H1 (cell line): ENCODE measurements at regions not wholly inside any gene's neighbourhood (a gene's known extent, or its start where the extent isn't known, plus 50 kb on each side); places are given as distances from the start of the nearest gene placed in this dataset.

ENCODE experiments used
- CTCF ChIA-PET: fragments of 300-600 bp; sonication (Branson Sonifier 250); formaldehyde crosslinking; loops from one replicate; lab custom pipeline; 2021; ENCODE audit not compliant: partially characterized antibody; lab: Charles Lee
- POLR2A ChIA-PET: fragments of 300-600 bp; sonication (Branson Sonifier 250); formaldehyde crosslinking; loops from one replicate; lab custom pipeline; 2021; ENCODE audit warnings: inconsistent platforms; ENCODE audit not compliant: partially characterized antibody; lab: Charles Lee
- DNase-seq, 2 experiments: peaks; one replicate each; pipeline versions ENCODE4 v3.0.0 to v3.0.0-alpha.2; 2010 to 2022; ENCODE audit warnings: low spot score in 2 of 2, low read depth in 1 of 2, mixed read lengths in 1 of 2
- FAIRE-seq: peaks from 2 replicates; lab custom pipeline; 2011; peaks lifted over from hg19 to GRCh38; lab: Jason Lieb, UNC
- H2AFZ ChIP-seq: 2 replicates; pipeline ENCODE4 v1.8.1; 2012; ENCODE audit warnings: low read length, inconsistent platforms
- H2AK5ac ChIP-seq: 2 replicates; pipeline ENCODE4 v1.6.1; 2013; ENCODE audit warnings: low read depth, low read length
- H2BK120ac ChIP-seq: replicated peaks from 2 replicates; pipeline ENCODE3; 2013; ENCODE audit warnings: low read depth, low read length, inconsistent platforms
- H2BK12ac ChIP-seq: 2 replicates; pipeline ENCODE4 v1.6.1; 2013; ENCODE audit warnings: low read depth, low read length
- H2BK15ac ChIP-seq: 2 replicates; pipeline ENCODE4 v1.6.1; 2013; ENCODE audit warnings: low read length
- H2BK20ac ChIP-seq: 2 replicates; pipeline ENCODE4 v1.6.1; 2013; ENCODE audit warnings: low read length
- H2BK5ac ChIP-seq: 2 replicates; pipeline ENCODE4 v1.6.1; 2013; ENCODE audit warnings: low read depth, low read length
- H3K14ac ChIP-seq: 2 replicates; pipeline ENCODE4 v1.6.1; 2013; ENCODE audit warnings: inconsistent platforms; ENCODE audit not compliant: insufficient read length
- H3K18ac ChIP-seq: 2 replicates; pipeline ENCODE4 v1.6.1; 2013; ENCODE audit warnings: low read length; ENCODE audit errors: extremely low read depth
- H3K23ac ChIP-seq: 2 replicates; pipeline ENCODE4 v1.6.1; 2013; ENCODE audit warnings: inconsistent platforms; ENCODE audit not compliant: insufficient read length
- H3K23me2 ChIP-seq: 2 replicates; pipeline ENCODE4 v1.6.1; 2013; ENCODE audit warnings: low read depth, low read length
- H3K27ac ChIP-seq: 2 replicates; pipeline ENCODE4 v1.6.1; 2011; ENCODE audit warnings: low read depth, low read length, inconsistent platforms
- H3K27me3 ChIP-seq, 4 experiments: replicated peaks in 1 of 4; 1 replicate in 1 of 4; 2 replicates in 3 of 4; pipeline versions ENCODE4 v1.6.1 to v1.8.1; 2011 to 2013; ENCODE audit warnings: low read length in 3 of 4, mild to moderate bottlenecking in 3 of 4, inconsistent platforms in 2 of 4, mixed read lengths in 2 of 4, moderate library complexity in 1 of 4; ENCODE audit not compliant: control insufficient read depth in 3 of 4, insufficient read depth in 3 of 4; ENCODE audit errors: extremely low read depth in 1 of 4
- H3K36me3 ChIP-seq, 4 experiments: 2 replicates each; pipeline versions ENCODE4 v1.6.1 to v1.8.1; 2011 to 2013; ENCODE audit warnings: mild to moderate bottlenecking in 4 of 4, low read length in 3 of 4, moderate library complexity in 2 of 4, control low read depth in 1 of 4, inconsistent platforms in 1 of 4; ENCODE audit not compliant: insufficient read depth in 4 of 4, control insufficient read depth in 2 of 4
- H3K4ac ChIP-seq: replicated peaks from 2 replicates; pipeline ENCODE3; 2013; ENCODE audit warnings: low read length, low read depth, mixed read lengths, inconsistent platforms; ENCODE audit not compliant: insufficient read length
- H3K4me1 ChIP-seq, 4 experiments: replicated peaks in 1 of 4; 1 replicate in 1 of 4; 2 replicates in 3 of 4; pipeline versions ENCODE4 v1.6.1 to v1.8.1; 2011 to 2013; ENCODE audit warnings: low read length in 3 of 4, inconsistent platforms in 2 of 4, mixed read lengths in 1 of 4; ENCODE audit not compliant: insufficient read depth in 4 of 4, control insufficient read depth in 3 of 4
- H3K4me2 ChIP-seq, 2 experiments: 2 replicates each; pipeline versions ENCODE4 v1.6.1 to v1.8.1; 2011 to 2013; ENCODE audit warnings: low read depth in 2 of 2, low read length in 2 of 2, control low read depth in 1 of 2, inconsistent platforms in 1 of 2, mild to moderate bottlenecking in 1 of 2; ENCODE audit not compliant: insufficient read depth in 1 of 2
- H3K4me3 ChIP-seq, 4 experiments: fragments of 200-600, 300-600 bp in 1 of 4; sonication (generic), shearing (Covaris generic), sonication (Bioruptor Twin) in 1 of 4; 2 replicates each; pipeline versions ENCODE4 v1.5.1 to v1.8.1; 2011 to 2016; ENCODE audit warnings: low read length in 4 of 4, low read depth in 3 of 4, control low read depth in 2 of 4, inconsistent platforms in 2 of 4, mild to moderate bottlenecking in 2 of 4, mixed read lengths in 1 of 4, moderate library complexity in 1 of 4; ENCODE audit not compliant: insufficient read depth in 2 of 4; ENCODE audit errors: extremely low read depth in 1 of 4
- H3K56ac ChIP-seq: replicated peaks from 2 replicates; pipeline ENCODE3; 2013; ENCODE audit warnings: low read depth, mild to moderate bottlenecking, mixed read lengths, low read length, inconsistent platforms; ENCODE audit not compliant: insufficient read length
- H3K79me1 ChIP-seq: 2 replicates; pipeline ENCODE4 v1.6.1; 2013; ENCODE audit warnings: low read depth, low read length, control low read depth
- H3K79me2 ChIP-seq, 2 experiments: 2 replicates each; pipeline versions ENCODE4 v1.6.1 to v1.8.1; 2012 to 2013; ENCODE audit warnings: low read length in 2 of 2, mild to moderate bottlenecking in 2 of 2, inconsistent platforms in 1 of 2; ENCODE audit not compliant: insufficient read depth in 2 of 2, control insufficient read depth in 1 of 2
- H3K9ac ChIP-seq, 4 experiments: replicated peaks in 1 of 4; 1 replicate in 1 of 4; 2 replicates in 3 of 4; pipeline versions ENCODE4 v1.6.1 to v1.8.1; 2011 to 2013; ENCODE audit warnings: low read depth in 3 of 4, low read length in 3 of 4, control low read depth in 2 of 4, mild to moderate bottlenecking in 2 of 4, moderate library complexity in 2 of 4, inconsistent platforms in 1 of 4; ENCODE audit errors: extremely low read depth in 1 of 4
- H3K9me3 ChIP-seq, 2 experiments: 2 replicates each; pipeline versions ENCODE4 v1.6.1 to v1.8.1; 2012 to 2013; ENCODE audit warnings: mild to moderate bottlenecking in 2 of 2, moderate library complexity in 2 of 2, control low read depth in 1 of 2, inconsistent platforms in 1 of 2, low read depth in 1 of 2, low read length in 1 of 2, mixed read lengths in 1 of 2; ENCODE audit not compliant: insufficient read depth in 2 of 2
- H4K20me1 ChIP-seq, 2 experiments: replicated peaks in 1 of 2; 2 replicates each; pipeline versions ENCODE3 to v1.8.1; 2011 to 2013; ENCODE audit warnings: inconsistent platforms in 2 of 2, low read length in 2 of 2, mild to moderate bottlenecking in 1 of 2; ENCODE audit not compliant: insufficient read depth in 2 of 2, control insufficient read depth in 1 of 2
- H4K5ac ChIP-seq: 2 replicates; pipeline ENCODE4 v1.6.1; 2013; ENCODE audit warnings: low read length, low read depth, mixed read lengths, inconsistent platforms; ENCODE audit not compliant: insufficient read length
- H4K8ac ChIP-seq: 2 replicates; pipeline ENCODE4 v1.8.0; 2013; ENCODE audit warnings: mild to moderate bottlenecking, moderate library complexity, low read length, inconsistent platforms; ENCODE audit not compliant: insufficient read depth; ENCODE audit errors: extremely low read depth
- H4K91ac ChIP-seq: replicated peaks from 2 replicates; pipeline ENCODE3; 2013; ENCODE audit warnings: low read length, mixed read lengths, inconsistent platforms; ENCODE audit not compliant: insufficient read length
- CEBPB ChIP-seq: IDR thresholded peaks from 2 replicates; pipeline ENCODE4 v1.6.1; 2012; ENCODE audit warnings: low read depth, low read length
- CTBP2 ChIP-seq: IDR thresholded peaks from 2 replicates; pipeline ENCODE4 v1.7.0; 2011; ENCODE audit warnings: borderline replicate concordance, mild to moderate bottlenecking, moderate library complexity, mixed read lengths, low read length; ENCODE audit not compliant: insufficient read depth, insufficient read length
- SP2 ChIP-seq: IDR thresholded peaks from 2 replicates; pipeline ENCODE4 v1.6.1; 2012; ENCODE audit warnings: mild to moderate bottlenecking, low read length, inconsistent platforms
- TCF12 ChIP-seq: IDR thresholded peaks from 2 replicates; pipeline ENCODE4 v1.6.1; 2011; ENCODE audit warnings: low read depth, mild to moderate bottlenecking, low read length
- WGBS, 2 experiments: shearing (Covaris generic) in 1 of 2; methylation state at CpG; one replicate each; pipeline versions ENCODE4 v1.1.6 to v1.1.7; 2013 to 2015; ENCODE audit warnings: low lambda C conversion rate in 2 of 2, mixed read lengths in 2 of 2, inconsistent platforms in 1 of 2, low coverage in 1 of 2, missing lambda C conversion rate in 1 of 2; ENCODE audit not compliant: insufficient replicate concordance in 2 of 2, insufficient coverage in 1 of 2, insufficient read length in 1 of 2; ENCODE audit errors: extremely low coverage in 1 of 2, missing lambda C conversion rate in 1 of 2; 5-methylcytosine and 5-hydroxymethylcytosine counted together

- TF ChIP-seq CEBPB (no peak), TCF12 (no peak), SP2 (no peak), CTBP2 (no peak)
- TF ChIP-seq, all 59 proteins: peak for 0
- Histone ChIP-seq H2BK5ac (no peak overlapping the region), H4K20me1 (no peaks in the 10 kb centered on the region), H2AK5ac (no peak overlapping the region), H3K4me3 (peak overlapping the region in 1 of 4 experiments; percentile 17; a peak in 1 of 8 replicates), H2BK15ac (no peak overlapping the region), H3K4ac (no peak overlapping the region), H3K9ac (no peak overlapping the region), H2BK20ac (peak overlapping the region; percentile 38; the same call in 1 of the 2 replicates), H4K5ac (no peak overlapping the region), H3K9me3 (no peaks in the 10 kb centered on the region), H3K23ac (no peak overlapping the region), H2AFZ (no peak overlapping the region), H3K23me2 (no peaks in the 10 kb centered on the region), H3K36me3 (no peaks in the 10 kb centered on the region), H4K91ac (no peak overlapping the region), H3K18ac (no peak overlapping the region), H2BK120ac (no peak overlapping the region), H3K79me2 (no peaks in the 10 kb centered on the region), H3K79me1 (no peaks in the 10 kb centered on the region), H3K27me3 (no peaks in the 10 kb centered on the region), H2BK12ac (no peak overlapping the region), H3K27ac (no peak overlapping the region), H3K4me2 (peak overlapping the region in 1 of 2 experiments; percentile 46; a peak in 1 of 4 replicates), H3K56ac (no peak overlapping the region), H3K14ac (no peak overlapping the region), H4K8ac (no peak overlapping the region), H3K4me1 (peaks cover 0 to 8% (median 4%) of the 10 kb centered on the region in 4 experiments; a peak in 4 of 7 replicates)
- 69% methylated on average over 4 of the region's 4 CpGs; no CpG with 5 or more reads in 1 of the 2 experiments for WGBS, 2 experiments
- FAIRE-seq (no peak), DNase-seq (no peak)
- CTCF ChIA-PET, result interaction anchor here (0.6 to 1.6 kb wide), 2 partner anchors 10 to 856 kb away, joined by 3 to 4 read pairs; no protein-coding TSS in a partner anchor
- POLR2A ChIA-PET, result interaction anchor here (1.0 kb wide), 1 partner anchor 9 kb away, joined by 3 read pairs; no protein-coding TSS in a partner anchor
Observed at GRCh38 chr21:15122241-15122640, 57.4 kb upstream of the NRIP1 start.
